ENCODE measurements at regions not wholly inside any gene's neighbourhood (a gene's known extent, or its start where the extent isn't known, plus 50 kb on each side); places are given as distances from the start of the nearest gene placed in this dataset.

DNA sequence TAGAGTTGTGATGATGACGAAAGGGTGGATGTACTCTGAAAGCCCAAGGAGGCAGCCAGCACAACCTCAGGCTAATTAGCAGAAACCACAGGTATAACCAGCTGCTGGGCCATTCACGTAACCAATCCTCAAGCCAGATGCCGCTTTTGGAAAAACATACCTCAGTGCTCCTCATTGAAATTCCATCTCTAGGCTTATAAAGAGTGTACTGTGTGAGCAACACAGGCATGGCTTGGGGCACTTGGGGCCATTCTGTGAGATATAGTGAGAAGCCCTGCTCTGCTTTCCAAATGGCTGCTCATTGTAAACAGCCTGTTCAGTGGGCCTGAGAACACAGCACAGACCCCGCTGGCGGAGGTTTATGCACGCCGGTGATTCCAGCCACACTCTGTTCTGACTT lies 182.1 kb upstream of the HHIP start:
- DNase-seq (ENCODE audit: low read depth) = no peak

- DNase-seq (ENCODE audit: low read depth) = no peak
Observed at GRCh38 chr4:144465546-144465945, 180.4 kb upstream of the HHIP start.

DNA sequence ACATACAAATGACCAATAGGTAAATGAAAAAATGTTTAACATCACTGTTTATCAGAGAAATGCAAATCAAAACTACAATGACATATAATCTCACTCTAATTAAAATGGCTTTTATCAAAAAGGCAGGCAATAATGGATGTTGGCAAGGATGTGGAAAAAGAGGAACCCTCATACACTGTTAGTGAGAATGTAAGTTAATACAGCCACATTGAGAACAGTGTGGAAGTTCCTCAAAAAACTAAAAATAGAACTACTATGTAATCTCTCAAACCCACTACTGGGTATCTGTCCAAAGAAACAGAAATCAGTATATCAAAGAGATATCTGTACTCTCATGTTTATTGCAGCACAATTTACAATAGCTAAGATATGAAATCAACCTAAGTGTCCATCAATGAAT lies 165.9 kb upstream of the HHIP start:
- no peak for DNase-seq (ENCODE audit: low read depth)

DNA sequence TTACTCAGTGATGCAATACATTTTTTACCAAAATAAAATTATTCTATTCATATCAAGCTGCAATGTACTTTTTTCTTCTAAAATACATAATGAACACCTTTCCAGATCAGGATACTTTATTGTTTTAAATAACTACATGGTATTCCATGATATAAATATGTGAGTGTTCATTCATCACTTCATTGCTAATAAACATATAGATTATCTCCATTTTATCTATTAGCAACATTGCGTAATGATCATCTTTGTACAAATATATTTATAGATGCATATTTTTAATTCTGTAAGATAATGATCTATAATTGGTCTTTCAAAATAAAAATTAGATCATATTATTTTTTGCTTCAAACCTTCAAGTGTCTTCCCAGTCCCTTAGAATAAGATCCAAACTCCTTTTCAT lies 156.1 kb upstream of the HHIP start:
- DNase-seq (ENCODE audit: low read depth) = no peak

DNA sequence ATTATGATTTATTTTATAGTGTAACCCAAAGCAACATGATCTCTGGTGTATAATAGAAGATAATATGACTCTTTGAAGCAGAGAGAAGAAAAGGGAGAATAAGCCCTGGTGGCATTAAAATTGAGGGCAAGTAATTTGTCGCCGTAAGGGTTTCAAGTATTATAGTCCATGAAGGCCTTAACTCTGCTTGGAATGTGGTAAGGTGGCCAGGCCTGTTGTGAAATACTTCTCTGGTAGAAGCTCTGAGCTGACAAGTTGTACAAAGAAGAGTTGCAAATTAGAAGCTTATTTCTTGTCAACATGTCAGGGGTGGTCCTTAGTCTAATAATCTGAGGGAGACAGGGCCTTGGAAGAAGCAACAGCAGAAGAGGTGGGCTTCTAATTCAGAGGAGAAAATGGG lies 151.7 kb upstream of the HHIP start:
- DNase-seq (ENCODE audit: low read depth) = no peak

DNA sequence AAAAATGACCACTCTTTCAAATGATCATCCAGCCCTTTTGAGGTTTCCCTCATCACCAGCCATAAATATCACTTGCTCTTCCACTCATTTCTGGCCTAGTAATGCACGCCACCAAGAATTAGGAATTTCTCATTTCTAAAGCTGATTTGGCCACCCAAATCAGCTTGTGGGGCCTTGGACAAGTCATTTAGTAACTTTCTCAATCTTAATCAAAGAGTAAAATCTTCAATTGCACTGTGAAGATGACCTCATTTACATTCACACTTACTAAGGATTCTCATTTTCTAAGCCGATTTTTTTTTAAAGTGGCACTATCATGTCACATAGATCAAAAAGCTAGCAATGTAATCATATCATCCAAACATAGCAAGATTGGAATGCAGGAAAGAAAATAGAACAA lies 150.0 kb upstream of the HHIP start:
- DNase-seq (ENCODE audit: low read depth) = no peak

DNA sequence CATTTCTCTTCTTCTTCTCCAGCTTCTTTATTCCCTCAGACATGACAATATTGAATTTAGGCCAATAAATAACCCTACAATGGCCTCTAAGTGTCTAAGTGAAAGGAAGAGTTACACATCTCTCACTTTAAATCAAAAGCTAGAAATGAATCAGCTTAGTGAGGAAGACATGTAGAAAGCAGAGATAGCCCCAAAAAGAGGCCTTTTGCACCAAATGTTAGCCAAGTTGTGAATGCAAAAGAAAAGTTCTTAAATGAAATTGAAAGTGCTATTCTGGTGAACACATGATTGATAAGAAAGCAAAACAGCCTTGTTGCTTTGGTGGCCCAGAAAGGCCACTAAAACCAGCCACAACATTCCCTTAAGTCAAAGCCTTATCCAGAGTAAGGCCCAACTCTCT lies 146.2 kb upstream of the HHIP start:
- DNase-seq (ENCODE audit: low read depth) = no peak

- DNase-seq (ENCODE audit: low read depth) = no peak
Observed at GRCh38 chr4:144501231-144501780, 144.7 kb upstream of the HHIP start.

- DNase-seq (ENCODE audit: low read depth) = no peak
Observed at GRCh38 chr4:144504883-144505282, 141.1 kb upstream of the HHIP start.

DNA sequence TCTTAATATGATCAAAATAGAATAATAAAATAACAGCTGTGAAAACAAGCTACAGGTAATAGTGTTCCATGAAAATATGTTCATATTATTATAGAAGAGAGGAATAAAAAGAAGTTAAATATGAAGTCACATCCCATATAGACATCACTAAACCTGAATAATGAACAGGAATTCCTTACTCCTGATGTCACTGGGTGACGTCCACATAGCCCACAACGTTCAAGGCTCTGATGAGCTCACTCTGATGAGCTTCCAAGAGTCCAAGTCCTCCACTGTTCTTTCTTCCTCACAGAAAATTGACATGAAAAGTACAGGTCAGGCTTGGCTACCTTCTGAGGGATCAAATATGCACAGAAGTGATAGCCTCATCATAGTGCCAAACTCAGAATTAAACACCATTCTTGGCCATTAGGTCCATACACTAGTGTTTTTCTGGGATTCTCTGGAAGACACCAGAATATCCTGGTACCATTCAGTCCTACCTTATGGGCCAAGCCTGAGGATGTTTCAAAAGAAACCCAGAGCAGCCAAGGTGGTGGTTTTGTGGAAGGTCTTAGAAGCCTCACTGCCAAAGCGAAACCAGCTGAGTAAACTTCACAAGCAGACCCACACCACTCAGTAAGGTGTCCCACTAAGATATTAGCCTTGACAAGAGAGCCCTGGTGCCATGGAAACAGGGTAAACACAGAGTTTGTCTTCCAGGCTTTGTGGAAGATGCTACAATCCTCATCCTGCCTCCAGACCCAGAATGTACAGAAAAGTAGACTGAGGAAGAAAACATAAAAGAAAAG lies 138.4 kb upstream of the HHIP start:
- no peak for DNase-seq (ENCODE audit: low read depth)

DNA sequence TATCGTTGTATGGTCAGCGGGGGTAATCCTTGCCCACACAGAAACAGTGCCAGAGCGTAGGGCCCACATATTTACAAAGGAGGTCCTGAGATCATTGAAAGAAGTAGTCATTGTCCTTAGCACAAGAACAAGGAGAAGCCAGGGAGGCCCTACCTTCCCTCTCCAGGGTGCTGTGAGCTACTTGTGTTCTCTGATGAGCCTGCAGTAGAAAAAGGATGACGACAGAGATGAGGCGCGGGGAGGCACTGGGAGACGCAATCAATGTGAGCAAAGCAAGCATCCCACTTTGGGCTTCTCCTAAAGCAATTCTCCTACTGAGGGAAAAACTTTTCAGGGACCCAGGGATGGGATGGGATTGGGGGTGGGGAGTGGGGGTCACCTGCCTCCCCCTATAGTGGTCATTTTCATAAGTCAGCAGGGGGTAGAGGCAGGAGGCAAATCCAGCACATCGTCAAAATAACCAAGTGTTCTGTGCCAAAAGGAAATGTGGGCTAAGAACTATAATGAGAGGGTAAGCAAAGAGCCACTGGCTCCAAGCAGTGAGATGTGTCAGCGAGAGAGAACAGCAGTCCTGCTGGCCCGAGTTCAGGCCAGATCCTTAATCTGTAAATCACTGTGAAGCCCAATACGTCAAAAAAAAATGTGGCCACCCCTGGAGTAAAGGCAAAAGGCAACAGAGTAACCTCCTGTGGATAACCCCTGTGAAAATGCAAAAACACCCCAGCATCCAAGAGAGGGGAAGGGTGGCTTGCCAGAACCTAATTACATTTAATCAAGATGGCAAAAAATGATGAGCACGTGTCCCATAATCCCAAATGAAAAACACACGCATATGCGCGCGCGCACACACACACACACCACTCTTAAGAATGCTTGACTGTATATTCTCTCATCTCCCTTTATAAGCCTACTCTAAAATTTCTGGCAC lies 136.6 kb upstream of the HHIP start:
- DNase-seq (ENCODE audit: low read depth) = no peak

DNA sequence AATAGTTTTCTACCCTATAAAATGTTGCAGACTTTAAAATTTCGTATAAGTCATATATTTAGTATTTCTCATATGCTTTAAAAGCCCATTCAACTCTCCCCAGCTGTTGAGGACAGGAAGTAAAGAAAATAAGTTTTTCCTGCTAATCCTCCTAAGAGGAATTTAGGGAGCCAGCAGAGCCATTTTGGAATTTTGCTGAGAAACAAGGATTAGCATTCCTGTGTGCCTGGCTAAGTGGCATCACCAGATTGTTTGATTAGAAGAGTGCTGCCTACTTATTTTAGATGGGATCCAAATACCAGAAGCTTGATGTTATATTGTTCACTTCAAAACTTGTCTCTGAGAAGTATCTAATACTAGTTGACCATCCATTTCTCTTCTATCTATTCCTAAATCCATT lies 131.2 kb upstream of the HHIP start:
- DNase-seq (ENCODE audit: low read depth) = no peak

DNA sequence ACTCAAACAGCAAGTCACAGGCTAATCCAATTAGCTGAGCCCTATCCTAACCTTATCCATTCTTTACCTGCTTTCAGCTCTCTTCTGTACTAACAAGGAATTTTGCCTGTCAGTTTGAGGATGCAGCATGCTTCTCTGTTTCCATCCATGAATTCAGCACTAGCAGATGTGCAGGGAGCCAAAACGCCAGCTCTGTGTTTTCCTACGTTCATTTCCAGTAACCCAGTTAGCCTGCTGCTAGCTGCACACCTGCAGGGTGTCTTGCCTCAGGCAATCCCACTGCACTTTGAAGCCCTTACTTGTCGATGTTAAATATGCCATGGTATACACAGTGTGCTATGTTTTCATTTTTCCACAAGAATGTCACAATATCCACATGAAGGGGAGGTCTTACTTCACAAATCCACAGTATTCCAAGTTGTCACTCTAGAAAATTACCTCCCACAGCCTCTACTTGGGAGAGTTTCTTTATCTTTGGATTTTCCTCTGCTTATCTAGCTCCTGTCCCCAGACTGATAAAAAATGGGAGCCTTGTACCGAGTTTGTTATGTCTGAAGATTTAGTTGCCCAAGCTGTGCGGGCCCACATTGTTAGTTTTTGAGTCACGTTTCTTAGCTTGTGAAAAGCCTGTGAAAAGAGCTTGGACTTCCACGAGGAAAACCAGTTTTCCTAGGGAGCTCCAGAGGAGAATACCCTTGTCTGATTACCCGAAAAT lies 127.6 kb upstream of the HHIP start:
- no peak for DNase-seq (ENCODE audit: low read depth)

GRCh38 chr4:144531841-144532240 lies 114.1 kb upstream of the HHIP start:
- DNase-seq (ENCODE audit: low read depth) = no peak

- DNase-seq (ENCODE audit: low read depth) = no peak
Observed at GRCh38 chr4:144547678-144548298, 98.2 kb upstream of the HHIP start.

DNA sequence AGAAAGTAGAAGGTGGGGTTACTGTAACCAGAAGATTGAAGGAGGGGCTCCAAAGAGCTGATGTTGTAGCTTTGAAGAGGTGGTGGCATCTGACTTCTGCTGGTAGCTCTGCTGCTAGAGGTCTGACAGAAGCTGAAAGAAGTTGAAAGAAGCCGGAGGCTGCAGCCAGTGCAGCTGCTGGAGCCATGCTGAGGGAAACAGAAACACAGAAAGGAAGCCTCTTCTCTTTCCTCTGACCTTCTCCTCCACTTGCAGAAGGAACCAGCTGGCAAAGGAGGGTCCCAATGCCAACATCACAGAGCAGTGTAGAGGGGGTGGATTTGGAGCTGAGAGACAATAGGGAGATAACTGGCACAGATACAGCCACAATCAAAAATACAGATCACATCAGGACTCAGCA lies 89.3 kb upstream of the HHIP start:
- no peak for DNase-seq (ENCODE audit: low read depth)

- no peak for DNase-seq (ENCODE audit: low read depth)
Observed at GRCh38 chr4:144557404-144557803, 88.6 kb upstream of the HHIP start.

- no peak for DNase-seq (ENCODE audit: low read depth)
Observed at GRCh38 chr4:144562019-144562705, 83.8 kb upstream of the HHIP start.

- no peak for DNase-seq (ENCODE audit: low read depth)
Observed at GRCh38 chr4:144564358-144564757, 81.6 kb upstream of the HHIP start.

DNA sequence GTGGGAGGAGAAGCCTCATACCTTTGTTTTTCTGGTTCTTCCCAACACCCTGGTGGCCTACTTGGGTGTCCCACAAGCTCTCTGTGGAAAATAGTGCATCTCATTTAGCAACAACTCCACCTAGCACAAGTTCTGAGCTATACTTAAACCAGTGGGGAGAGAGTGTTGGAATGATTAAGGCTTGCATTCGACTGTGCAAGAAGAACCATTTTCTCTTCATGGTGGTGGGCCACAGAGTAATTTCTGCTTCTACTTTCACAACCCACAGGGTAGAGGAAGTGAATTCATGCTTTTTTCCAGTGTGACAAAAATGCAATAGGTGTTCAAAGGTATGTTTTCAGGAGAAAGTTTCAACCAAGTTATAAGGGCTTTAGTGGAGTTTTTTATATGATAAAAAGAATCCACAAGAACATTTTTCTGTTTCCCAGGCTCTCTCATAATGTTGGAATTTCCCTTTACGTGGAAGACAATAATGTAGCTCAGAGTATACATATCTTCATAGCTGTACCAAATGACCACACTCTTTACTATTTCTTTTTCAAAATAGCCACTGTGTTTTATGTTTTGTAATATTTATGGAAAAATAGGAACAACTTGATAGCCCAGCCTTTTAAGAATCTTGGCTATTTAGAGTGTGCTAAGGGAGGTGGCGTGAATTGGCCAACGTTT lies 80.3 kb upstream of the HHIP start:
- no peak for DNase-seq (ENCODE audit: low read depth)

GRCh38 chr4:144572660-144573059 lies 73.3 kb upstream of the HHIP start:
- DNase-seq (ENCODE audit: low read depth) = no peak

Data from GM04504 (cell line).